ENCODE measurements at regions not wholly inside any gene's neighbourhood (a gene's known extent, or its start where the extent isn't known, plus 50 kb on each side); places are given as distances from the start of the nearest gene placed in this dataset.

- TF ChIP-seq CTCF (IDR thresholded peaks at IDR 0.05; ENCODE audit: unreplicated experiment) = no peak
- Mint-ChIP-seq H3K27me3 (peaks cover 12% of the 10 kb centered on the region), H3K4me1 (ENCODE audit: low read depth) (peaks cover 2% of the 10 kb centered on the region), H3K4me3 (ENCODE audit: low read depth) (no peak overlapping the region), H3K36me3 (ENCODE audit: insufficient read depth) (no peaks in the 10 kb centered on the region), H3K27ac (no peak overlapping the region), H3K9me3 (ENCODE audit: low read depth) (no peaks in the 10 kb centered on the region)
- no peak for DNase-seq (ENCODE audit: low spot score, unreplicated experiment)
Observed at GRCh38 chr14:56515739-56516138, 63.9 kb upstream of the TMEM260 start.

- peaks cover 5% of the 10 kb centered on the region for H3K4me1 Mint-ChIP-seq (ENCODE audit: low read depth)
- no peaks in the 10 kb centered on the region for H3K9me3 Mint-ChIP-seq (ENCODE audit: low read depth)
- H3K36me3 Mint-ChIP-seq (ENCODE audit: insufficient read depth) = no peaks in the 10 kb centered on the region
- DNase-seq (ENCODE audit: low spot score, unreplicated experiment) = no peak
- H3K27me3 Mint-ChIP-seq = peaks cover 14% of the 10 kb centered on the region
- no peak overlapping the region for H3K27ac Mint-ChIP-seq
- no peak for TF ChIP-seq CTCF (IDR thresholded peaks at IDR 0.05; ENCODE audit: unreplicated experiment)
- H3K4me3 Mint-ChIP-seq (ENCODE audit: low read depth) = no peak overlapping the region
Observed at GRCh38 chr14:56522403-56522802, 57.2 kb upstream of the TMEM260 start.

GRCh38 chr14:56524971-56525677, 54.5 kb upstream of the TMEM260 start:
- no peak for DNase-seq (ENCODE audit: low spot score, unreplicated experiment)
- H3K27me3 Mint-ChIP-seq = peaks cover 5% of the 10 kb centered on the region
- no peak for TF ChIP-seq CTCF (IDR thresholded peaks at IDR 0.05; ENCODE audit: unreplicated experiment)
- no peaks in the 10 kb centered on the region for H3K9me3 Mint-ChIP-seq (ENCODE audit: low read depth)
- H3K27ac Mint-ChIP-seq = no peak overlapping the region
- H3K36me3 Mint-ChIP-seq (ENCODE audit: insufficient read depth) = no peaks in the 10 kb centered on the region
- no peak overlapping the region for H3K4me3 Mint-ChIP-seq (ENCODE audit: low read depth)
- H3K4me1 Mint-ChIP-seq (ENCODE audit: low read depth) = peaks cover 5% of the 10 kb centered on the region

GRCh38 chr14:56528927-56529326, 50.7 kb upstream of the TMEM260 start:
- Mint-ChIP-seq H3K4me1 (ENCODE audit: low read depth) (peaks cover 19% of the 10 kb centered on the region), H3K9me3 (ENCODE audit: low read depth) (no peaks in the 10 kb centered on the region), H3K27me3 (peaks cover 3% of the 10 kb centered on the region), H3K36me3 (ENCODE audit: insufficient read depth) (no peaks in the 10 kb centered on the region), H3K4me3 (ENCODE audit: low read depth) (no peak overlapping the region), H3K27ac (no peak overlapping the region)
- DNase-seq (ENCODE audit: low spot score, unreplicated experiment) = no peak
- no peak for TF ChIP-seq CTCF (IDR thresholded peaks at IDR 0.05; ENCODE audit: unreplicated experiment)

Measured in progenitor cell of endocrine pancreas (in vitro differentiated cells).